Endodermal cell (in vitro differentiated cells): ENCODE measurements at regions not wholly inside any gene's neighbourhood (a gene's known extent, or its start where the extent isn't known, plus 50 kb on each side); places are given as distances from the start of the nearest gene placed in this dataset.

ENCODE experiments used
- DNase-seq: peaks from one replicate; pipeline ENCODE4 v3.0.0-alpha.2; 2017
- H3K27ac ChIP-seq: 2 replicates; pipeline ENCODE4 v1.5.1; 2013; ENCODE audit warnings: mild to moderate bottlenecking, low read depth, low read length, moderate library complexity
- H3K27me3 ChIP-seq: 2 replicates; pipeline ENCODE4 v1.6.1; 2013; ENCODE audit warnings: mild to moderate bottlenecking, low read length, moderate library complexity; ENCODE audit not compliant: insufficient read depth, control insufficient read depth, poor library complexity, severe bottlenecking
- H3K36me3 ChIP-seq: 2 replicates; pipeline ENCODE4 v1.7.0; 2013; ENCODE audit warnings: mild to moderate bottlenecking, low read length, moderate library complexity; ENCODE audit not compliant: control insufficient read depth, insufficient read depth
- H3K4me1 ChIP-seq: one replicate; pipeline ENCODE4 v1.7.0; 2013; ENCODE audit warnings: low read length; ENCODE audit not compliant: control insufficient read depth, insufficient read depth
- H3K4me3 ChIP-seq: 2 replicates; pipeline ENCODE4 v1.5.1; 2013; ENCODE audit warnings: mild to moderate bottlenecking, low read length, moderate library complexity
- H3K9ac ChIP-seq: 2 replicates; pipeline ENCODE4 v1.6.1; 2013; ENCODE audit warnings: mild to moderate bottlenecking, low read length, moderate library complexity; ENCODE audit not compliant: poor library complexity, severe bottlenecking; ENCODE audit errors: extremely low read depth
- H3K9me3 ChIP-seq: 2 replicates; pipeline ENCODE4 v1.6.1; 2013; ENCODE audit warnings: mild to moderate bottlenecking, low read length, moderate library complexity; ENCODE audit not compliant: control insufficient read depth
- H3K27ac Mint-ChIP-seq: 2 replicates; pipeline ENCODE4 v1.8.0; 2020; ENCODE audit warnings: mixed read lengths
- H3K27me3 Mint-ChIP-seq: 2 replicates; pipeline ENCODE4 v1.8.0; 2021; ENCODE audit warnings: mild to moderate bottlenecking, mixed read lengths; ENCODE audit not compliant: insufficient read depth
- H3K36me3 Mint-ChIP-seq: 2 replicates; pipeline ENCODE4 v1.8.0; 2020; ENCODE audit warnings: low read depth, mixed read lengths
- H3K4me1 Mint-ChIP-seq: 2 replicates; pipeline ENCODE4 v1.8.0; 2020; ENCODE audit warnings: mixed read lengths
- H3K4me3 Mint-ChIP-seq: 2 replicates; pipeline ENCODE4 v1.8.0; 2020; ENCODE audit warnings: mild to moderate bottlenecking, moderate library complexity, mixed read lengths
- H3K9me3 Mint-ChIP-seq: 2 replicates; pipeline ENCODE4 v1.8.0; 2020; ENCODE audit warnings: mild to moderate bottlenecking, mixed read lengths
- WGBS, 2 experiments: methylation state at CpG; one replicate each; pipeline versions ENCODE4 v1.1.5 to v1.1.7; 2013; ENCODE audit warnings: missing lambda C conversion rate in 2 of 2, mixed read lengths in 1 of 2; ENCODE audit not compliant: insufficient coverage in 1 of 2, insufficient read length in 1 of 2; 5-methylcytosine and 5-hydroxymethylcytosine counted together
- TF ChIP-seq, protein P1 (sequence below): fragments of 200-600 bp; sonication (generic); conservative IDR thresholded peaks from 2 replicates; pipeline ENCODE4 v1.5.0; 2021; ENCODE audit warnings: antibody characterized with exemption, mild to moderate bottlenecking

DNA sequence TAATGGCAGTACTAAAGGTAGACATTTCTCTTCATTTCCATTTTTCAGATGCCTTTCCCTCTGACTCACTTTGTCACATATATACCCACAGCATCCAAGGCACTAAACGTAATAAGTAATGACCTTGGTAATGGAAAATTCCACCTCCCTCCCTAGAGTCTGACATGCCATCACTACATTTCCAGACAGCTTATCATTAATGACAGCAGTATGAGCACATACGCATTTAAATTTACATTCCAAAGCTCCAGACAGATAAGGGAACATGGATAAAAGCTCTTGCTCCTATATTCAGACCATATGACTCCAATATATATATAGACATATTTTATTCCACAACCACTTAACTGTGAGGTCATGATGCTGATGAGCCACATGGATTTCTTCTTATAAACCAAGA is 191.7 kb upstream of the GORAB start:
- Mint-ChIP-seq H3K9me3 (no peaks in the 10 kb centered on the region), H3K4me3 (no peak overlapping the region), H3K4me1 (no peaks in the 10 kb centered on the region), H3K27me3 (no peaks in the 10 kb centered on the region), H3K27ac (no peak overlapping the region), H3K36me3 (no peaks in the 10 kb centered on the region)
- H3K27me3 ChIP-seq = no peaks in the 10 kb centered on the region
- TF ChIP-seq, protein P1, sequence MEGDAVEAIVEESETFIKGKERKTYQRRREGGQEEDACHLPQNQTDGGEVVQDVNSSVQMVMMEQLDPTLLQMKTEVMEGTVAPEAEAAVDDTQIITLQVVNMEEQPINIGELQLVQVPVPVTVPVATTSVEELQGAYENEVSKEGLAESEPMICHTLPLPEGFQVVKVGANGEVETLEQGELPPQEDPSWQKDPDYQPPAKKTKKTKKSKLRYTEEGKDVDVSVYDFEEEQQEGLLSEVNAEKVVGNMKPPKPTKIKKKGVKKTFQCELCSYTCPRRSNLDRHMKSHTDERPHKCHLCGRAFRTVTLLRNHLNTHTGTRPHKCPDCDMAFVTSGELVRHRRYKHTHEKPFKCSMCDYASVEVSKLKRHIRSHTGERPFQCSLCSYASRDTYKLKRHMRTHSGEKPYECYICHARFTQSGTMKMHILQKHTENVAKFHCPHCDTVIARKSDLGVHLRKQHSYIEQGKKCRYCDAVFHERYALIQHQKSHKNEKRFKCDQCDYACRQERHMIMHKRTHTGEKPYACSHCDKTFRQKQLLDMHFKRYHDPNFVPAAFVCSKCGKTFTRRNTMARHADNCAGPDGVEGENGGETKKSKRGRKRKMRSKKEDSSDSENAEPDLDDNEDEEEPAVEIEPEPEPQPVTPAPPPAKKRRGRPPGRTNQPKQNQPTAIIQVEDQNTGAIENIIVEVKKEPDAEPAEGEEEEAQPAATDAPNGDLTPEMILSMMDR = no peak
- 87 to 96% methylated on average over 2 of the region's 2 CpGs for whole genome bisulfite sequencing, 2 experiments
- no peaks in the 10 kb centered on the region for H3K4me1 ChIP-seq
- DNase-seq = no peak
- no peaks in the 10 kb centered on the region for H3K9me3 ChIP-seq
- H3K27ac ChIP-seq = no peak overlapping the region
- no peak overlapping the region for H3K4me3 ChIP-seq
- H3K9ac ChIP-seq = no peak overlapping the region
- H3K36me3 ChIP-seq = no peaks in the 10 kb centered on the region

DNA sequence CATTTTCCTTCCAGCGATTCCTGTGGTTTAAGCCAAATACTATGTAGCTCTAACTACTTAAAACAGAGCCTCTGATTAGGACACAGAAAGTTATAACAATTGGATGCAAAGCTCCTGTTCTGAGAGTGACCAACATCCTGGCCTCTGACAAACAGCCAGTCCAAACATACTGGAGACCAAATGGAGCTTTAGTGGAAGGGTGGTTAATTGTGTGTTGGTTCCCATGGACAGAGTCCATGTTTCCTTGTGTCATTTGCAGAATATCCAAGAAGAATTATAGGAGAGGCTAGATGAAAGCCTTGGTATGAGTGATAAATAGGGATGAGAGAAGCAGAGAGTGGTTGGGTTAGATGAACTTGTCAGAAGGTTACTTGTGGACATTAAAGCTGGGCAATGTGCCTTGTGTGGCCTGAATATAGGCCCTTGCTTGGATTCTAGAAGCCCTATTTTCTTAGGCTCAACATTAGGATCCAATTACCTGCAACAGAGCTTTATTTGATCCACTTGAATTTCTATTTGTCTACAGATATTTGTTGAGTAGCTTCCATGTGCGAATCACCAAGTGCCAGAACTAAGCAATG is 180.5 kb upstream of the GORAB start:
- Histone ChIP-seq H3K9me3 (no peaks in the 10 kb centered on the region), H3K4me3 (no peak overlapping the region), H3K27ac (no peak overlapping the region), H3K9ac (no peak overlapping the region), H3K36me3 (no peaks in the 10 kb centered on the region), H3K4me1 (no peaks in the 10 kb centered on the region), H3K27me3 (no peaks in the 10 kb centered on the region)
- TF ChIP-seq, protein P1 = no peak
- no peak for DNase-seq
- Mint-ChIP-seq H3K4me3 (no peak overlapping the region), H3K27me3 (no peaks in the 10 kb centered on the region), H3K4me1 (no peaks in the 10 kb centered on the region), H3K36me3 (no peaks in the 10 kb centered on the region), H3K9me3 (no peaks in the 10 kb centered on the region), H3K27ac (no peak overlapping the region)
- WGBS, 2 experiments = 84 to 100% methylated on average over 2 of the region's 2 CpGs

DNA sequence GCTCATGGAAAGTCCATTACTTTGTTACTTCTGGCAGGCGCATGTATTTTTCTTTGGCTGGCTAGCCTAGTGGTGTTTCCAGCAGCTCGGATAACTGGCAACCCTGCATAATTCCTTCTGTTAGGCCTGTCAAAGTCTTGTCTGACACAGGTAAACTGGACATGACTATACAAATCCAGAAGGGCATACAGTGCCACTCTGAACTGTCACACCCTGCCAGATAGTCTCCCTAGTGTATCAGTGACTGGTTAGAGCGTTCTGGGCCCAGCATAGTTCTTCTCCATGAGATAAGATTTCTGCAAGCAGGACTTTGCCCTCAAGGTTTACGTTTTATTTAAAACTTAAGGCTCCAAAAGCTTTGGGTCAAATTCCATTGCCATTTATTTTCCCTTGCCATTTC is 177.7 kb upstream of the GORAB start:
- no peak overlapping the region for H3K4me3 ChIP-seq
- no peaks in the 10 kb centered on the region for H3K36me3 ChIP-seq
- no peaks in the 10 kb centered on the region for H3K9me3 Mint-ChIP-seq
- no peak overlapping the region for H3K27ac ChIP-seq
- no peak overlapping the region for H3K4me3 Mint-ChIP-seq
- no peak for DNase-seq
- 89 to 94% methylated on average over 4 of the region's 4 CpGs for WGBS, 2 experiments
- H3K9ac ChIP-seq = no peak overlapping the region
- TF ChIP-seq, protein P1 = no peak
- H3K4me1 ChIP-seq = no peaks in the 10 kb centered on the region
- no peaks in the 10 kb centered on the region for H3K27me3 ChIP-seq
- H3K27ac Mint-ChIP-seq = no peak overlapping the region
- H3K27me3 Mint-ChIP-seq = no peaks in the 10 kb centered on the region
- H3K4me1 Mint-ChIP-seq = no peaks in the 10 kb centered on the region
- no peaks in the 10 kb centered on the region for H3K36me3 Mint-ChIP-seq
- no peaks in the 10 kb centered on the region for H3K9me3 ChIP-seq
